SW 1271 (cell line): ENCODE measurements at regions not wholly inside any gene's neighbourhood (a gene's known extent, or its start where the extent isn't known, plus 50 kb on each side); places are given as distances from the start of the nearest gene placed in this dataset.

Source experiments
- DNase-seq, 2 experiments: peaks; one replicate each; lab custom pipeline; 2025; lab: John Stamatoyannopoulos, UW

DNA sequence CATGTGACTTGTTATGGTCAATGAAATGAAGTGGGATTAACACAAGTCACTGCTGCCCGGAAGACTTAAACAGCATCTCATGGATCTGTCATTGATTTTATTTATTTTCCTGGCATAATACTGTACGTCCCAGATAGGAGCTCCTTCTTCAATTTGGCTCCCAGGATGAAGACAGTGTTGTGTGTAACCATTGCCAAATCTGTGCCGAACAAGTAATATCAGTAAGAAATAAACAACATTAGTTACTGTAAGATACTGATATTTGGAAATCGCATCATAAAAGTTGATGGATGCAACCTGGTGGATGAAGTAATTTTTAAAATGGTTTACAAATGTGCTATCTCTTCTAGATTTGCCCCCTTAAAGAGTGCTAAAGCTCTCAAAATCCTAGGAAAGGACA, 419.0 kb upstream of the MMADHC start:
- no peak for DNase-seq

GRCh38 chr2:150003544-150003943, 416.0 kb upstream of the MMADHC start:
- no peak for DNase-seq

GRCh38 chr2:150001788-150002187, 414.2 kb upstream of the MMADHC start:
- DNase-seq, result no peak

DNA sequence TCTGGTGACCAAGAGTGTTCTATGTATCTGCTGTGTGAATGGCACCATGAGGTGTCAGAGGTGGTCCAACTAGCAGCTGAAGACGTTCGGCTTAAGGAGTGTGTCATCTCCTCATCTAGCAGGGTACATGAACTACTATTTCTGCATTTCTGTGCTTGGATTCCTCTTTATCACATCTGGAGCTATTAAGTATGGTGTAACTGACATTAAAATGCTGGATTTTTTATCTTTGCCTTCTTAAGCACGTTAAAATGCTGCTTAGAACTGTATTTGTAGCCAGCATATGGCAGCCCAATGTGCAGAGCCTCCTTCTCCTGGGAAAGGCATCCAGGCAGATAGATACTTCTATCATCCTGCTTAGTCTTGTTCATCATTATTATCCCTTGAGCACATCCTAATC, 409.3 kb upstream of the MMADHC start:
- no peak for DNase-seq

DNA sequence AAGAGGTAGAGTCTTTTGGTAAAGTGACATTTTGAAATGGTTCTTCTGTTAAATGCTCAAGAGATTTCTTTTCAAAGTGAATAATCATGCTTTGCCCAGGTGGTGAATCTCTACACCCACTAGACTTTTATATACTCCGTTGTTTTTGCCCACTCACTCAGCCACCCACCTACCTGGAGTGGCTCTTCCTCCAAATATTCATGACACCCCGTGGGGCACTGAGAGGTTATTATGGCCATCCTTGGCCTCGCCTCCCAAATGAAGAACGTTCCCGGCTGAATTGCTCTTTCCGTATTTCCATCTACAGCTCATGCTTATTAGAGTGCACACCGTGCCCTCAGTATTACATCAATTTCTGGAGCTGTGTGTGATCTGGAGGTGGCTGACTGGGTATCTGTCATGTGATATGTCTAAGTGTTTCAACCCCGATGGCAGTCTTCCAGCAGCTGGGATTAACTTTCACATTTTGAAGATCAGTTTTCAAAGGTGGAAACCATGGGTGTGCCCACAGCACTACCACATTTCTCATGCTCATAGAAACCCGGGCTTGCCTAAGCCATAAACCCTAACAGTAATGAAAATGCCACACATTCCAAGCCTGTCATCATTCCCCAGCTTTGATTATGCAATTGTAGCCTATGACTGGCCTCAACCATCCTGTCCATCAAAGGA, 406.6 kb upstream of the MMADHC start:
- DNase-seq, result peak in 1 of 2 experiments; percentile 22

GRCh38 chr2:149993316-149993715, 405.7 kb upstream of the MMADHC start:
- DNase-seq, result no peak

DNA sequence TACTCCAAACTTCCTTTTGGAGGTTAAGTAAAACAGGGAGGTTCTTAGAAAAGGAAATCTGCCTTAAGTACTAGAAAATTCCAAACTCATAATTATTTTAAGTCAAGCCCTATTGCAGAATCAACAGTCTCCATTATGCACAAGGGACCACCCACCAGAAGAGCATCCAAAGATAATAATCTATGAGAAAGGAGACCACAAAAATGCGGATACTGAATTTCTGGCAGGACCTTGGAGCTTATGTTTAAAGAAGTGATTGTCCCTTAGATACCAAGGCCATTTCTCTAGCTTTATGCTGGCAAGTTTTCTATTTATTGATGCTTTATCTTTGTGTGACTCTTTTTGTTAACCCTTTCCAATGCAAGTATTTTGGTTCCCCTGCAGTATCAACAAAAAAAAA, 404.0 kb upstream of the MMADHC start:
- no peak for DNase-seq

GRCh38 chr2:149990965-149991364, 403.4 kb upstream of the MMADHC start:
- DNase-seq, result no peak

DNA sequence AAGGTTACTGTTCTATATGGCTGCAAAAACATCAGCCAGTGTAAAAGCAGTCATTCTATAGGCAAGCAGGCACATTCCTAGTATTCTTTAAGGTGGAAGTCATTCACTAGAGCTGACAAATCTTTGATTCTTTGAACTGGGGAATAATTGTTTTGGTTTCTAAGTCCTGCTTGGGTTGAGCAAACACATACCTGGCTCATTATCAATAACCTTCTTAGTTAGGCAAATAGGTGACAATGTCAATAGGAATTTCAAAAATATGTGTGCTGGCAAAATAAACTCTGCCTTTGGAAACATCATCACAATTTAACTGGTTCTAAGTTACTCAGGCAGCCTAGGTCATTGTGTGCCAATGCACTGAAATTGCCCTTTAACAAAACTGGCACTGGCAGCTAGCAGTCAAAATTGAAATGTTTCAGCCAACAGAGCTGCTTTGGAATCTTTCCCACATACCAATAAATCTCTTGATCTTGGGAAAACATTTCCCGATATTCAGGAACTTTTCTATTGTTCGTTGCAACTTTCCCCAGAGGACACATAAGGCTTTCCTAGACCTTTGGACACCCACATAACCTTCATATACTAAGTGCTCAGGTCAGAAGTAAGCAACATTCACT, 402.0 kb upstream of the MMADHC start:
- DNase-seq, result peak in 1 of 2 experiments; percentile 12

GRCh38 chr2:149988361-149988760, 400.8 kb upstream of the MMADHC start:
- DNase-seq, result no peak

DNA sequence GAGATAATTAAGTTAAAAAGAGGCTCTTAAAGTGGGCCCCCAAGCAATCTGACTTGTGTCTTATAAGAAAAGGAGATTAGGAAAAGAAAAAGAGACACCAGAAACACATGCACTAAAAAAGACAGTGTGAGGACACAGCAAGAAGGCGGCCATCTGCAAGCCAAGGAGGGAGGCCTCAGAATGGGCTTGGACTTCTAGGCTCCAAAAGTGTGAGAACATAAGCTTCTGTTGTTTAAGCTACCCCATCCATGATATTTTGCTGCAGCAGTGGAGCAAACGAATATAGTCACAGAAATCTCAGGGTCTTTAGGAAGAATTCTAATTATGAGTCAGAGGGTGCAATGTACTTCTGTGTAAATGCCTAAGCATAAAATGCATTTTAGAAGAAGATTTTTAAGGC, 399.3 kb upstream of the MMADHC start:
- no peak for DNase-seq

GRCh38 chr2:149984311-149984710, 396.7 kb upstream of the MMADHC start:
- DNase-seq, result no peak

- no peak for DNase-seq
Observed at GRCh38 chr2:149972066-149972465, 384.5 kb upstream of the MMADHC start.

GRCh38 chr2:149954981-149955600, 367.5 kb upstream of the MMADHC start:
- DNase-seq, result no peak

GRCh38 chr2:149953627-149954026, 366.1 kb upstream of the MMADHC start:
- no peak for DNase-seq

- no peak for DNase-seq
Observed at GRCh38 chr2:149931486-149931885, 343.9 kb upstream of the MMADHC start.

DNA sequence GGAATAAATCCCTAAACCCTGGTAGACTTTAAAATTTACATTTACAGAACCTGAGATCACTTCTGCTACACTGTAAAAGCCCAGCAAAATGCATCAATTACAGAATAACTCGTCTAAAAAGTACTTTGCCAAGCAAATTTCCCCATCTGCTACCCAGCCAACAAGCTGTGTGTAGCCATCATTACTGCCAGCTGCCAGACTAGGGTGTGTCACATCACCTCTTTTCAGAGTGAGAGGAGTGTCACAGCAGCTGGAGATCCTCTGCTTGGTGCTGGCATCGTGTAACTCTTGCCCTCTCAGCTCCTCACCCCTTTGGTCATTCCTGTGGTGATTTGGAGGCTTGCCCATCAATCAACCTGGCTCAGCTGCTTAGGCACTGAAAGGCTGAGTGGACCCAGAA, 340.4 kb upstream of the MMADHC start:
- DNase-seq, result no peak

DNA sequence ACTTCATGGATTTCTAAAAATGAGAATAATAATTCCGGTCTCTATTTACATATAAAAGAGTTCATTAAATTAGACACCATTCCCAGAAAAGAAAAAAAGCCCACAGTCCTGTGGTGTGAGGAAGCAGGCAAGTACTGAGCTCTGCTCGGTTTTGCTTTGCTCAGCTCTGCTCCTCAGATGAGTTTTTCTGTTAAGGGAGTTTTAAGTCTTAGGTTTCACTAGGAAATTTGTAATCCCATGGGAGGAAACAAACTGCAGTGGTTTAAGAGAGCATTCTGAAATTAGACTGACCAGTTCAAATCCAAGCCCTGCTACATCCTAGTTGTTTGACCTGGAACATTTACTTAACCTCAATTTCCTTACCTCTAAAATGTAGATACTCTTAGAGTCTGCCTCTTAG, 338.6 kb upstream of the MMADHC start:
- DNase-seq, result no peak

- no peak for DNase-seq
Observed at GRCh38 chr2:149924549-149925213, 337.1 kb upstream of the MMADHC start.

GRCh38 chr2:149924028-149924427, 336.5 kb upstream of the MMADHC start:
- DNase-seq, result no peak

DNA sequence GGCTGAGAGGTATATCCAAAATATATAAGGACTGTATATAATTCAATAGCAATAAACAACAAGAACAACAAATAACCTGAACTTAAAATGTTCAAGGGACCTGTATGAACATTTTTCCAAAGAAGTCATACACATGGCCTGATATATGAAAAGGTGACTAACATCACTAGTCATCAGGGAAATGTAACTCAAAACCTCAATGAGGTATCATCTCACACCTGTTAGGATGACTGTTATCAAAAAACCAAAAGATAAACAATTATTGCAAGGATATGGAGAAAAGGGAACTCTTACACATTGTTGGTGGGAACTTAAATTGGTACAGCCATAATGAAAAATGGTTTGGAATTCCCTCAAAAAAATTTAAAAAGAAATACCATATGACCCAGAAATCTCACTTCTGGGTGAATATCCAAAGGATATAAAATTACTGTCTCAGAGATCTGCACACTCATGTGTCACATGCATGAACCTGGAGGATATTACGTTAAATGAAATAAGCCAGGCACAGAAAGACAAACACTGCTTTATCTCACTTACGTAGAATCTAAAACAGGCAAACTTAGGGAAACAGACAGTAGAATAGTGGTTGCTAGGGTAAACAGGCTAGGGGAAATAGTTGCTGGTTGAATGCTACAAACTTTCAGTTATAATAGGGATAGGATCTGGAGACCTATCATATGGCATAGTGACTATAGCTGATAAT, 334.5 kb upstream of the MMADHC start:
- no peak for DNase-seq

DNA sequence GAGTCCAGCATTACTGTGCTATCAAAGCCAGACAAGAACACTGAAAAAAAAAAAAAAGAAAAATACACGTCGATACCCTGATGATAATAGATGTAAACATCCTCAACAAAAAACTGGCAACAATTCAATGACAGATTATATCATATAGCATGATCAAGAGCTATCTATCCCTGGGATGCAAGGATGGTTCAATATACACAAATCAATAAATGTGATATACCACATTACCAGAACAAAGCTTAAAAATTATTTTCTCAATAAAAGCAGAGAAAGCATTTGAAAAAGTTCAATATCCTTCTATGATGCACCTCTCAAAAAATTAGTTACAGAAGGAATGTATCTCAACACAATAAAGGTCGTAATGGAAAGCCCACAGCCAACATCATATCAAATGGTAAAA, 332.8 kb upstream of the MMADHC start:
- DNase-seq, result no peak
